IPS DF 4.7 (cell line): ENCODE measurements at regions not wholly inside any gene's neighbourhood (a gene's known extent, or its start where the extent isn't known, plus 50 kb on each side); places are given as distances from the start of the nearest gene placed in this dataset.

Experiments
- DNase-seq: peaks from one replicate; pipeline ENCODE4 v3.0.0-alpha.2; 2013; ENCODE audit warnings: low spot score; ENCODE audit errors: extremely low read depth

DNA sequence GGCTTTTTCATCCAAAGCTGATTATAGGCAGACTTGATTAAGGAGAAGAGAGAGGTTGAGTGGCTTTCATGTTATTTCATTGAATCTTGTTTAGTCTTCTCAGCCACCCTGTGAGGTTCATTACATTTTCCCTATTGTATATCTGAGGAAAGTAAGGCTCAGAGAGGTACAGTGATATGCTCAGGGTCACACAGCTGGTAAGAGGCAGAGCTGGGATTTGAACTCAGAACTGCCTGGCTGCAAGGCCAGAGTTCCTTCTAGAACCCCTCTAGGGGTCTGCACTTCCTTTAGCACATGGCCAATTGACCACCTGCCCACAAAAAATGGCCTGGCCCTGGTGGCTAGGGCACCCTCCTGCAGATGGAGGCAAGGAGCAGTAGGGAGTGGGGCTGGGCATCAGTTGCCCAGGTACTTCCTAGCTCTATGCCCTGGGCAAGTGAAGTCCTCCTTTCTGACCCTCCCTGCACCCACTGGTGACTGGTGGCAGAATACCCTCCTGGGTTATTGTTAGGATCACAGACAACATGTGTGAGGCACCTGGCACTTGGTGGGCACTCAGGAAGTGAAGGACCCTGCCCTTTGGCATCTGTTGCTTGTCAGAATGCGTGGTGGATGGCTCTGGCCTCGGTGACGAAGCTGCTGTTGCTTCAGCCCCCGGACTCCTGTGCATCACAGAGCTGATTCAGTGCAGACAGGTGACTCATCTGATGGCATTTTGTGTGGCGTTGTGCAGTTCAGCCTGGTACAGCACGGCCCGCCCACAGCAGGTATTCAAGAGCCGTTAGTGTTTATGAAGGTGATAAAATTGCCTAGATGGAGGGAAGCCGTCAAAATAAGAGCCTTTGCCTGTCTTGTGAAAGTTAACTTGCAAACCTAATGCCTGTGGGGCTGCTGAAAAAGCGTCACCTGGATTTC is 115.8 kb downstream of the SLC25A47 start:
- no peak for DNase-seq

DNA sequence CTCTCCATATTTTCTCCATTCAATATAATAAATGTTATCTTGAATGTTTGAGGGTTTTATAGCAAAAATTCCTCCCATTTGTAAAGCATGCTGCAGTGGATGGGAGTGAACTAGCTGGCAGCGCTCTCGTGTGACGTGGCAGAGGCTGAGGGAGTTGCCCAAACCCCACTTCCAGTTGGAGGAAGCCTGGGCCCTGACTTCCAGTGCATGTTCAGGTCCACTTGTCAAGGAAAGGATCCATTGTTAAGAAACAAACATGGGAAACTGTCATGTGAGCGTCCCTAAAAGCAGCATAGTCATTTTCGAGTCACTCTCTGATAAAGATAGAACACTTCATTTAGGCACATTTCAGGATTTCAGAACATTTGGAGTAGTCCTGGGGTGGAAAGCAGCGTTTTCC is 116.6 kb downstream of the SLC25A47 start:
- no peak for DNase-seq

DNA sequence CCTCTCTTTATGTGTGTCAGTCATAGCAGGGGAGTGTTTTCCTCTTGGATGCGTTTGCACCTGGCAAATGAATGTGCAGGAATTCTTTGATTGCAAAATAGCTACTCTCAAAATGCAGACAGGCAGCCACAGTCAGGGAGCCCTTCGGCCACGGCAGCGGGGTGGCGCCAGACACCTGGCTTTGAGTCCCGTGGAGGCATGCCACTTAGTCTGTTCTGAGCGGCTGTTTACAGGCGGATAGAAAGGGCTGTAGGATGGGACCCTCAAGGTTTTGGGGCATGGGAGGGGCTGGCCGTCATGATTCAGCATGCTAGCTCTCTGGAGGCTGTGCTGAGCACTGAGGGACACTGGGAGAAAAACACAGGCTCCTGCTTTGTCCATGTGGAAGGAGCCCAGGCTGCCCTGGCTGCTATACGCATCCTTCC is 117.1 kb downstream of the SLC25A47 start:
- no peak for DNase-seq

DNA sequence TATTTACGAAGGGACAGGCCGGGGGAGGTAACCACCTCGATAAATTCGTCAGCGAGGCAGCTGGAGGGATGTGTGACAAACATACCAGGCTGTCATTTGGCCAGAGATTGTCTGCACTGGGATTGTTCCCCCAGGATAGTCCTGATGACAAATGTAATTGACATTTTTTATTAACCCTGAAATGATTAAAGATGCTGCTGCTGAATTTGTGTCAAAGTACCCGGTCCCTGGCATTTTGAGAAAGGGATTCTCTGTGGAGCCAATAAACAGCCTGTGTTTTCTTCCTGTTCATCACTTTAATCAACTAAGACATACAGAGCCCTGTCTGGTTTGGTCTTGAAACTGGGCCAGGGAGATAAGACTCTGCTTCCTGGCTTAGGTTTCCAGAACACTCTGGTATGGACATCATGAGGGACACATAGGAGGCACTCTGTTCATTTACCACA is 117.6 kb downstream of the SLC25A47 start:
- DNase-seq: no peak

DNA sequence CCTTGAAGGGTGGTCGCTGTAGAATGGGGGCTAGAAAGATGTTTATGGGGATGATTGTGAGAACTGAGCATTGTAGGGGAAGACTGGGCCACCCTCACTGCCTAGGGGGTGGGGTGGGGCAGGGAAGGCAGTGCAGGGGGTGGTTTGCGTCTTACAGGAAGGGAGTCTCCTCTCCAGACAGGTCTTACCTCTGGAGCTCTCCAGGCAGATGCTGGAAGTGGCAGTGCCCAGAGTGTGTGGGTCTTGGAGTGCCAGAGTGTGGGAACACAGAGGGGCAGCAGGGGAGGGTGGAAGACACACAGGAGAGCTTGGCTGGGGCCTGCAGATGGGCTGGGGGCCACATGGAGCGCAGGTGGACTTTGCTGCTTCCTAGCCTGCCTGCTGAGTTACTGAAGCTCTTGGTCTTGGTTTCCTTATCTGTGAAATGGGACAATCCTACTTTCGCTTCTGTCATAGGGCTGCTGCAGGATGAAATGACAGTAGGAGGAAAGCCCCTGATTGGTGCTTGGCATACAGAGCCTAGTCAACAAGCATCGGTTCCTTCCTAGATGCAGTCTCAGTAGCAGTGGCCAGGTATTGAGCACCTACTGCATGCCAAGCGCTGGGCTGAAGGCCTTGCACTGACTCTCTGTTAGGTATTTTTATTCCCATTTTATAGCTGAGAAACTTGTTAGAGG is 118.3 kb downstream of the SLC25A47 start:
- DNase-seq: no peak

DNA sequence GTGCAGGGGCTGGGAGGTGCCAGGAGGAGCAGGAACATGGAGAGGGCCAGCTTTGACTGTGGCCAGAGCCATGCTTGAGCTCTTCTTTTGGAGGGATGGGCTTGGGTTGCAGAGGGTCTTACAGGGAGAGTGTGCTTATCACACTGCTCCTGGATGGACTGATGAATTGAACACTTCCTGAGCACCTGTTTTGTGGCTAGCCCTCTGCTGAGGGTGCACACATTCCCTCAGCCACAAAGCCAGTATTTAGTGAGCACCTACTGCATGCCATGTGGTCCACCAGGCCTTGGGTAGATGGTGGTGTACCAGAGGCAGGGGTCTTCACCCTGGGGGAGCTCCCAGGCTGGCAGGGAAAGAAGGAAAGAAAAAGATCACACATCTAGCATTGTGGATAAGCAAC is 118.9 kb downstream of the SLC25A47 start:
- no peak for DNase-seq

DNA sequence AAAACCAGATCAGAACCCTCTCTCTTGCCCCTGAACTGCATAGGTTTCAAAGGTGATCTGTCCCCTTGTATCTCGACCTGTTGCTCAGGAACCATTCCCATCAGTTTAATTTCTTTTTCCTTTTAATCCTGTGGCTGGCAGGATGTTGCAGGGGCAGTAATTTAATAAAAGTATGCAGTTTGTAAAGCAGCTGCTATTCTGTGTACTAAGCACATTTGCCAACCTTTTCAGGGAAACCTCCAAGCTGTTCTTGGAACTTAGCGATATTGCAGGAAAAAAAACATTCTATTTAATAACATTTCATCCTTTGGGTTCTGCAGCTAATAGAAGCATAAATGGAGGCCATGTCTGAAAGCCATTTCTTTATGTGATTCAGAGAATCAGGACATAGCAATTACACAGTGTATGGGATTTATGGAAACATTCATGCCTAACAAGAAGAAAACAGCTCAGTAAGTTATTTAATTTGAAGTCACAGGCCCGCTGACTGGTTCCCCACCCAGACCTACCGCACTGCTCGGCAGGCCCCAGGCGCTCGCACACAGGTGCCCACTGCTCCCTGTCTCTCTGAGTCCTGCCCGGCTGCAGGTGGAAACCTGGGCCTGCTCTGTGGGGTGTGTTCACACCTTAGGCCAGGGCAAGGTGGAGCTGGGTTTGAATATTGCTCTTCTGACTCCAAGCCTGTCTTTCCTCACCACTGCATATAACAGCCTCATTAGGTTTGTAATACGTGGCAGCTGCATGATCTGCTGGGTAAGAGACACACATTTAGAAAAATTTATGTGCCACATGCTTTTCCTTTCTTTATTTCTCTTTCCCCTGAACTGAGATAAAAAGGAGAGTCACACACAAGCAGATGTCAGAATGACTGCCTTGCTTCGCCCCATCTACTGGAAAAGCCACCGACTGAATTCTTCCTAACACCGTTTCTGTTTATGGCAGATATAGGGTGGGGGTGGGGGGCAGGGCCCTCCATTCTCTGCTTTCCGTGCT is 119.7 kb downstream of the SLC25A47 start:
- no peak for DNase-seq

DNA sequence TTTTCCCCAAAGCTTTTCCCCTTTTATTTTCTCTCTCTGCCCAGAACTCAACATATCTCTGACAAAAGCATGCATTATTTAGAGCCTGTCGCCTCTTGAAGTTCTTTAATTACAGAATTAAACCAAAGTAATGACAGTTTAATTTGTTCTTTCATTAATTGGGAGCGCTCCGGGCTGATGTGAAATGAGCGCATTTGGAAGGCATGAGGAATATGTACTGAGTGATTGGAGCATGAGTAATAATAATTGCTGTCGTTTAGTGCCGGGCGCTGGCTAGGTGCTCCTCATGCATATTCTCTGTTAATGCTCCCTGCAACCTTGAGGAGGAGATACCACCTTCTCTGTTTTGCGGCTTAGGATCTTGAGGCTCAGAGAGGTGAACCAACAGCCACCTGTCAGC is 120.5 kb downstream of the SLC25A47 start:
- DNase-seq: no peak

DNA sequence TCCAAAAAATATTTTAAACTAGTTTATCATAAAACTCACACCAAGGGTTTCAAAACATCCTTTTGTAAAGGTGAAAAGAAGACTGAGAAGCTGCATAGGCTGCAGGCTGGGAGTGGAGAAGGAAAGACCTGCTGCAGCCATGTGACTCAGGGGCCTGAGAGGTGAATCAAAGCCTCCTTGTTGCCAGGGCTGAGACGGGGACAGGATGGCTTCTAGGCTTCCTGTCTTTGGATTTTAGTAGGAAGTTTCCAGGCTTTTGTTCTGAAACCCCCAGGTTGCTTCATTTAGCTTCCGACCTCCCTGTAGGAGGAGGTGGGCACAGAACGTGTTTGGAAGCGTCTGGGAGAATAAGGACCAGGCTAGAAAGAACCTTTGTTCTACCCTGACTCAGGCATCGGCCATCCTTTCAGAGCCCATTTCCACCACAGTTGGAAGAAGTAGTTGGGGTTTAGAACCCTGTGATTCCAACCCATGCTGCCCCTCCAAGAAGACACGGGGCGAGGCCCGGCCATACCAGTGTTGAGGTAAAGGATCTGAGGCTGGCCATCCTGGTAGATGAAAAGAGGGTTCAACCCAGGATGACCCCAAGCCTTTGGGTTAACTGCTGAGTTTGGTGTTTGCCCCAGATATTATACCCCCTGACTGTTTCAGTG is 122.4 kb downstream of the SLC25A47 start:
- DNase-seq: no peak

DNA sequence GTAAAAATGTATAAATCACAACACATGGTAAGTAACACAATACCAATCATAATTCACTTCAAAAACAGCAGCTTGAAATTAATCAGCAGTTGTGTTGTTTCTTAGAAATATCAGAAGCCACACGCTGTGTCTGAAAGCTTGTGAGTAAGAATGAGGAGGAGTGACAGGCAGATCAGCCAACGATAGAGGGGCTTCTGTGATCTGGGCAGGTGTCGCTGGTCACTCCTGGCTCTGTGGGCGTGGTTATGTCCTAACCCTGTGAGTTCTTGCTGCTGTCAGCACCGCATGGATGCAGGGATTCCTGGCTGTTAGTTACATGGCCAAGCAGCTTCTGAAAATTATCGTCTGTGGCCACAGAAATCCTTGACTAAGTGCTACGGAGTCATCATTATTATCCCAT is 123.4 kb downstream of the SLC25A47 start:
- DNase-seq: no peak

DNA sequence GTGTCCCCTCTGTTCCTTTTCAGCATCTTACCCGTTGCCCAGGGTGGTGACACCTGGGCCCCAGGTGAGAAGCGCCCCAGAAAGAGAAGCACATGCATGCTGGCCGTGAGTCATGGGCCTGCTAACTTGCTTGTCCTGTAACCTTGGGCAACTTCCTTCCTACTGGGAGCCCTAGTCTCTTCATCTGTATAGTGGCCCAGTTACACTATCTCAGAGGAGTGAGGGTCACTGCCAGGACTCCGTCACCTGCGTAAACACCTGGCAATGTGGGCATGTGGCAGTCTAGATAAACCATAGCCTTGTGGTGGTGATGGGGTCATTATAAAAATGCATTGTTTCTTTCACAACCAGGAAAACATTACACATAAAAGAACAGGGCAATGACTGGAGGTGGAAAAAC is 125.2 kb downstream of the SLC25A47 start:
- DNase-seq: no peak

DNA sequence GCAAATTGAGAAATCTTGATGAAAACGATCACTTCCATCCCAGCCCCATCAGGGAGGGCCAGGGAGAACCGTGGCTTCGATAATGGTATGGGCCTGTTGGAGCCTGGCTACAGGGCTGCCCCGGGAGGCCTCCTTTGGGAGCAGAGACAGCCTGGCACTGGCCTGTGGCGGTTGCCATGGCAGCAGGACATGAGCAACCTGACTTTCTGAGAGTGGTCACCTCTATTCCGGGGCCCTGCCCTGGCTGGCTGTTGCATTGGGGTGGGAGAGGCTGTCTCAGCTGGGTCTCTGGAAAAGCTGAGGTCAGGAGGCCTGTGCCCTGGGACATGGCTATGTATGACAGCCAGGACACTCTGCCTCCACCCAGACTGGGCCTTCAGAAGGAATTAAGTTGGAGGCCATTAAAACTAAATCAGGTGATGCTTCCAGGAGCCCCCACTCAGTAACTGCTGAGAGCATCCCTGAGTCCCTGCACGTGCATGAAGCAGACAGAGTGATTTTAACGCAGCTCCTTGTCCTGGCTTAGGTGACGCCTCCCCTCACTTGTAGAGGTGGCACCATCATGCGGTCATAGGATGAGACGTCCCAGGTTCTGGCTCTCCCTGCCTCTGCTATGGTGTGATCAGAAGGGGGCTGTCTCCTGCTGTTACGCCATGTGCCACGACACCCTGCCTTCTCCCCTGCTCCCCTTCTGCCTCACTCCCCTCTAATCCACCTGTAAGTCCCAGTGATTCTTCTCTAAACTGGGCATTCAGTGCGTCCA is 126.3 kb downstream of the SLC25A47 start:
- no peak for DNase-seq

DNA sequence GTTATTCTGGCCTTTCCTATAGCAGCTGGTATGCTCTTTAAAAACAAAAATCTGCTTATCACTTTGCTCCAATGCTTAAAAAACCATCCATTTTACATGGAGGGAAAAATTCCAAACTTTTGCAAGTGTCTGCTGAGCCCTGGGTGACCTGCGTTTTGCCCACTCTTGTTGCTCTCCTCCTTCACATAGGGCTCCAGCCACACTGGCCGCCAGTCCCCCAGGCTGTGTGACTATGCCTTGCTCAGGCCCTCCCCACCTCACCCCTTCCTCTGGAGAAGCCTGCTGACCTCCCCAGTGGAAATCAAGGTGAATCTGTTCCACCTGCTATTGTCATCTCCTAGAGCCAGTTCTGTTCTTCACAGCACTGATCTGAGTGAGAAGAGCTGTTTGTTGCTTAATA is 126.9 kb downstream of the SLC25A47 start:
- no peak for DNase-seq

DNA sequence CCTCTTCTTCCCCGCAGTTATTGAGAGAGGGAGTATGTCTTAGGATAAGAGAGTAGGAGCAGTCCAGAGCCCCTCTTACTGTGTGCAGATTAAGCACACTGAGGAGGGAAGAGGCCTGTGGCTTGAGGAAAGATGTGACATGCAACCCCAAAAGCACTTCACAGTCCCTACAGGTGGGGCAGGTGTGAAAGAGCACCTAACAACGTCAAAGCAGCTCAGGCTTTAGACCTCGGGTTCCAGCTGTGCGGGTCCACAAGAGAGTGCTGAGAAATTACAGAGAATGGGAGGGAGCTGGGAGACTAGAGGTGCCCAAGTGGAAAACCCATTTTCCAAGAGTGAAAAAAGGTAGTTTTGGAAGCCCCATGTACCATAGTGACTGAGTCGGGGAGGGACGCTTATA is 127.6 kb downstream of the SLC25A47 start:
- no peak for DNase-seq

DNA sequence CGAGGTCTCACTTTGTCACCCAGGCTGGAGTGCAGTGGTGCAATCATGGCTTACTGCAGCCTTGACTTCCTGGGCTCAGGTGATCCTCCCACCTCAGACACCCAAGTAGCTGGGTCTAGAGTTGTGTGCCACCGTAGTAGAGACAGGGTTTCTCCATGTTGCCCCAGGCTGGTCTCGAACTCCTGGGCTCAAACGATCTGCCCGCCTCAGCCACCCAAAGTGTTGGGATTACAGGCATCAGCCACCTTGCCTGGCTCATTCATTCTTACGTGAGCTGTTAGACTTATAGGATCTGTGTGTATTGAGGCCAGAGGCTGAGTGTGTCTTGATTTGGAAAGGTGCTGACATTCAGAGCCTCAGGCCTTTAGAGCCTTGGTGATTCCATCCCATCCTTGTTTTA is 128.1 kb downstream of the SLC25A47 start:
- no peak for DNase-seq

DNA sequence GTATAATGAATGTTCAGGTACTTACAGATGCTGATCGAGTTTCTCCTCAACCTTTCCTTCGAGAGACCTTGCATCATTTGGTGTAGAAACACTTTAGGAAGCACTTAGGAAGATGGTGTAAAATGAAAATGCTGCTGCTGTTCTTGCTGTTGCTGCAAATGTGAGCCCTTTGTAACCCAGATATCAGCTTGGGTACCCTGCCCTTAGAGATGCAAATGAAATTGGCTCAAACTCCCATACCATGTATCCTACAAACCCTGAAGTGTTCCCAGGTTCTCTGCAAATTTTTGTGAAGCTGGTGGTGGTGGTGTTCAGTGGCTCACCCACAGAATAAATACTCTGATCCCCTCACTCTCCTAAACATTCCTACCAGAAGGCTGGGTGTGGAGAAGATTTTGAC is 130.8 kb downstream of the SLC25A47 start:
- DNase-seq: no peak

DNA sequence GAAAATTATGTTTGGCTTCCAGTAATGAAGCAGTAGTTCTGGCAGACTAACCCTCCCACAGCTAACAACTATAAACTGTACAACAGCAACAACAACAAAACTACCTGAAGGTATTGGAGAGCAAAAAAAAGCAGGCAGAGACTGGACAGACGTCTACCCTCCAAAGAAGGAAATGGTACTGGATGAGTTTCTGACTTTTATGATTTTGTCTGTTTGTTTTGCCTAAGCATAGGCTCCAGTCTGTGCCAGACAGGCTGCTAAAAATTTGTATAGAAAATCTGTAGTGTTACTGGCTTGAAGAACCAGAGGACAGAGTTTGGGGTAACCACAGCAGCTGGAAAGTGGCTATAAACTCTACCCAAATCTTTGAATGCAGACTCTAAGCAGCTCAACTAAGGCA is 131.3 kb downstream of the SLC25A47 start:
- DNase-seq: no peak

DNA sequence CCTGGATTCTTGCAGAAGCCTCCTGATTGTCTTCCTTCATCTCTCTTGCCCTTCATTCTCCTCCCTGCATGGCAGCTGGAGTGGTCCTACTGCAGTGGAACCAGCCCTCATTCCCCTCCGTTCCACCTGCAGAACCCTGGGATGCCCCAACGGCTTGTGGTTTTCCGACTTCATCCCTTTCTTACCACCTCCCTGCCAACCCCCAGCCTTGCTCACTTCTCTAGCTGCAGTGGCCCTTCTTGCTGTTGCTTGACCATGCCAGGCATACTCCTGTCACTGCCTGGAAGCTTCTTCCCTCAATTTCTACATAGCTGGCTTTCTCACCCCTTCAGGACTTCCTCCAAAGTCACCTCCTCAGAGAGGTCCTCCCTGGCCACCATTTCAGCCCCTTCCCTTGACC is 123.3 kb downstream of the BEGAIN start:
- DNase-seq: no peak

DNA sequence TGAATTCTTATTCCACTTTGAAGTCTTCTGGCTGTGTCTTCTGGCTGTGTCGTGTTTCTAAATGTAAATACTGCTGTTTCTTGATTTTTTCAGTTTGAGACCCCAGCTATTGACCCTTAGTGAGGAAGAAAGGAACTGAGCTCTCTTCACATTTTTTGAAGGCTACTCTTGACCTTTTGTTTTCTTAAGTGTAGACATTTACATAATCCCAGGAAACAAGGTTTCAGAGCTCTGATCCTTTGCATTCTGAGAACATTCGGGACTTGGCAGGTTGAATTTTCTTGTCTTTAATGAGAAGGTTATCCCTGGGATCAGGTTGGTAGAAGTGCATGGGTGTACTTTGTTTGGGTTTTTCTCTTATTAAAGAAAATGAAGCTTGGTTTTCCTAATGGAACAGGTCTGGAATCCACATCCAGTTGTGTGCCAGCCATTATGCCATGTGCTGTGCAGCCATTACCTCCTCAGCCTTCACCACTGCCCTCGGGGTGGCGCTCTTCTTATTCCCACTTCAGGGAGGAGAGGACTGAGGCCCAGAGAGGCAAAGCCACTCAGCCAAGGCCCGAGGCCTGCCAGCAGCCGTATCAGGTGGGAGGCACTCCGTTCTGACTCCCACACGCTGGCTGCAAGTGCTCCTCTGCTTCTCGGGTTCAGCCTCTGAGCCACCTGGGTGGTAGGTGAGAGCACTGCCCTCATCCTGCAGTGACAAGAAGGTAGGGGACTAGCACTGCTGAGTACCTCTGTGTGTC is 120.9 kb downstream of the BEGAIN start:
- peak; percentile 68 for DNase-seq
